Liver (tissue), 7 donors: ENCODE measurements at regions not wholly inside any gene's neighbourhood (a gene's known extent, or its start where the extent isn't known, plus 50 kb on each side); places are given as distances from the start of the nearest gene placed in this dataset.

Experiments used
- DNase-seq: peaks from one replicate; pipeline ENCODE4 v3.0.0-alpha.2; 2017; ENCODE audit warnings: low spot score
- H3K27ac ChIP-seq, 2 donors: one replicate each; pipeline ENCODE4 v1.7.0; 2013; ENCODE audit warnings: inconsistent platforms in 2 of 2, low read length in 2 of 2, control low read depth in 1 of 2, low read depth in 1 of 2, mild to moderate bottlenecking in 1 of 2
- H3K27me3 ChIP-seq, 4 donors: one replicate each; pipeline versions ENCODE4 v1.6.1 to v1.7.0; 2013; ENCODE audit warnings: low read length in 3 of 4, inconsistent platforms in 1 of 4, mild to moderate bottlenecking in 1 of 4, moderate library complexity in 1 of 4; ENCODE audit not compliant: control insufficient read depth in 4 of 4, insufficient read depth in 4 of 4
- H3K36me3 ChIP-seq, 4 donors: one replicate each; pipeline versions ENCODE4 v1.6.1 to v1.7.0; 2013; ENCODE audit warnings: low read length in 3 of 4, mild to moderate bottlenecking in 3 of 4, low read depth in 1 of 4, moderate library complexity in 1 of 4; ENCODE audit not compliant: control insufficient read depth in 4 of 4, insufficient read depth in 3 of 4
- H3K4me1 ChIP-seq, 4 donors: one replicate each; pipeline versions ENCODE4 v1.6.1 to v1.7.0; 2013; ENCODE audit warnings: low read length in 3 of 4, mild to moderate bottlenecking in 3 of 4, moderate library complexity in 1 of 4; ENCODE audit not compliant: control insufficient read depth in 4 of 4, insufficient read depth in 4 of 4
- H3K4me3 ChIP-seq, 3 donors: one replicate each; pipeline versions ENCODE4 v1.6.1 to v1.7.0; 2013; ENCODE audit warnings: low read length in 3 of 3, control low read depth in 1 of 3, low read depth in 1 of 3, mild to moderate bottlenecking in 1 of 3
- H3K9ac ChIP-seq, 2 donors: one replicate each; pipeline ENCODE4 v1.7.0; 2013; ENCODE audit warnings: low read length in 2 of 2, mild to moderate bottlenecking in 2 of 2, moderate library complexity in 2 of 2, control low read depth in 1 of 2, low read depth in 1 of 2
- H3K9me3 ChIP-seq, 4 donors: one replicate each; pipeline versions ENCODE4 v1.6.1 to v1.7.0; 2013; ENCODE audit warnings: low read length in 3 of 4; ENCODE audit not compliant: control insufficient read depth in 4 of 4
- EGR1 ChIP-seq, 2 donors: IDR thresholded peaks; 2 replicates each; pipeline ENCODE4 v1.6.1; 2016 to 2018; ENCODE audit warnings: antibody characterized with exemption in 2 of 2, low read depth in 2 of 2
- FOXA2 ChIP-seq: IDR thresholded peaks from 2 replicates; pipeline ENCODE4 v1.6.1; 2016; ENCODE audit warnings: antibody characterized with exemption
- HNF4A ChIP-seq, 2 donors: conservative IDR thresholded peaks; 2 replicates each; pipeline ENCODE4 v1.6.1; 2016; ENCODE audit warnings: antibody characterized with exemption in 2 of 2, mild to moderate bottlenecking in 2 of 2
- NR2F2 ChIP-seq: IDR thresholded peaks from 2 replicates; pipeline ENCODE4 v1.6.1; 2016; ENCODE audit warnings: antibody characterized with exemption
- RAD21 ChIP-seq, 2 donors: IDR thresholded peaks; 2 replicates each; pipeline ENCODE4 v1.6.1; 2016; ENCODE audit warnings: antibody characterized with exemption in 2 of 2, mild to moderate bottlenecking in 2 of 2
- RXRA ChIP-seq, 2 donors: IDR thresholded peaks; 2 replicates each; pipeline ENCODE4 v1.6.1; 2017 to 2018; ENCODE audit warnings: antibody characterized with exemption in 2 of 2, mild to moderate bottlenecking in 1 of 2
- SP1 ChIP-seq: IDR thresholded peaks from 2 replicates; pipeline ENCODE4 v1.6.1; 2018; ENCODE audit warnings: antibody characterized with exemption, mild to moderate bottlenecking
- YY1 ChIP-seq: IDR thresholded peaks from 2 replicates; pipeline ENCODE4 v1.6.1; 2016; ENCODE audit warnings: antibody characterized with exemption, mild to moderate bottlenecking
- WGBS: extraction: QIAGEN DNeasy Blood & Tissue Kit; methylation state at CpG from one replicate; pipeline ENCODE4 v1.1.7; 2013; 5-methylcytosine and 5-hydroxymethylcytosine counted together
- TF ChIP-seq, protein P1 (sequence below): IDR thresholded peaks from 2 replicates; pipeline ENCODE4 v1.6.1; 2016; ENCODE audit warnings: antibody characterized with exemption
- TF ChIP-seq, protein P2 (sequence below): IDR thresholded peaks from 2 replicates; pipeline ENCODE4 v1.6.1; 2016; ENCODE audit warnings: antibody characterized with exemption
- donor health status: healthy.
- donor health status: healthy.
- donor health status: healthy.
- donor health status: healthy.

GRCh38 chr1:193602705-193603104, 416.3 kb upstream of the B3GALT2 start:
- no peak for DNase-seq
- WGBS = 65% methylated on average over 2 of the region's 2 CpGs

DNA sequence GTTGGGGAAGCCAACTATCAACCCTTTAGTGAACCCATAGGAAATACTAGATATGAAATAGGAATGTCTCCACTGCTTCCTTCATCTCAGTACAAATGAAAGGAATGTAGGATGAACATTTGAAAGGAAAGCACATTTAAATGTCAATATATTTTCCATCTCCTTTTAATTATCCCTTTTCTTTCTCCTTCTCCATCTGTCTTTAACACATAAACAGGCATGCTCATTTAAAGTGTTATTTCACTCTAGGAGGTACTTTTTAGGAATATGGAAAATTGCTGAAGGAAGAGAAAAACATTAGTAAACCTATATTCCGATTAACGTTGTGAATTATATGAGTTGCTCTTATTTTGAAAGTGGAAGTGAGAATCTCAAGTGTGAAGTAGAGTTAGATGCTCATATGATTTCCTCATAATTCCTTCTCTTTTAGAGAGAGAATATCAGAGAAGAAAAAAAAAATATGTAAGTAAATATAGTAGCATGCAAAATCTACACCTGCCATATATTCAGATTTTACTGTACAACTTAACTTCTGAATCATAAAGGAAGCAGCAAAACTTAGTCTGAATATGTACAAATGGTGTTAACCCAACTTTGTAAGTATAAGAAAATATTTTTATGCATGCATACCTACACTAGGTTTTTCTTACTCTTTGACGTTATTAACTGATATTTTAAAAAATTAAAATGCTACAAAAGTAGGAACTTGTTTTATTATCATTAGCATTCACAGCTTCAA, 406.9 kb upstream of the B3GALT2 start:
- Histone ChIP-seq H3K9ac (no peak overlapping the region), H3K27ac (no peak overlapping the region), H3K4me1 (peaks cover 0 to 18% (median 3%) of the 10 kb centered on the region in 4 donors), H3K4me3 (no peak overlapping the region), H3K36me3 (no peaks in the 10 kb centered on the region), H3K9me3 (no peaks in the 10 kb centered on the region), H3K27me3 (no peaks in the 10 kb centered on the region)
- WGBS = 74% methylated on average over 3 of the region's 3 CpGs
- no peak for DNase-seq
- TF ChIP-seq, protein P1, sequence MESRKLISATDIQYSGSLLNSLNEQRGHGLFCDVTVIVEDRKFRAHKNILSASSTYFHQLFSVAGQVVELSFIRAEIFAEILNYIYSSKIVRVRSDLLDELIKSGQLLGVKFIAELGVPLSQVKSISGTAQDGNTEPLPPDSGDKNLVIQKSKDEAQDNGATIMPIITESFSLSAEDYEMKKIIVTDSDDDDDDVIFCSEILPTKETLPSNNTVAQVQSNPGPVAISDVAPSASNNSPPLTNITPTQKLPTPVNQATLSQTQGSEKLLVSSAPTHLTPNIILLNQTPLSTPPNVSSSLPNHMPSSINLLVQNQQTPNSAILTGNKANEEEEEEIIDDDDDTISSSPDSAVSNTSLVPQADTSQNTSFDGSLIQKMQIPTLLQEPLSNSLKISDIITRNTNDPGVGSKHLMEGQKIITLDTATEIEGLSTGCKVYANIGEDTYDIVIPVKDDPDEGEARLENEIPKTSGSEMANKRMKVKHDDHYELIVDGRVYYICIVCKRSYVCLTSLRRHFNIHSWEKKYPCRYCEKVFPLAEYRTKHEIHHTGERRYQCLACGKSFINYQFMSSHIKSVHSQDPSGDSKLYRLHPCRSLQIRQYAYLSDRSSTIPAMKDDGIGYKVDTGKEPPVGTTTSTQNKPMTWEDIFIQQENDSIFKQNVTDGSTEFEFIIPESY = no peak
- no peak for TF ChIP-seq RAD21 (IDR thresholded peaks at IDR 0.05)

More at GRCh38 chr1:193602705-193603104, 416.3 kb upstream of the B3GALT2 start:
- no peak overlapping the region for H3K9ac ChIP-seq
- no peaks in the 10 kb centered on the region for H3K9me3 ChIP-seq
- TF ChIP-seq HNF4A (conservative IDR thresholded peaks at IDR 0.05) (peak in 1 of 2 donors; percentile 18), RXRA (IDR thresholded peaks at IDR 0.05) (peak in 1 of 2 donors; percentile 10), EGR1 (IDR thresholded peaks at IDR 0.05; ENCODE audit: low read depth in 2 of 2) (no peak), RAD21 (IDR thresholded peaks at IDR 0.05) (no peak)
- TF ChIP-seq, protein P2, sequence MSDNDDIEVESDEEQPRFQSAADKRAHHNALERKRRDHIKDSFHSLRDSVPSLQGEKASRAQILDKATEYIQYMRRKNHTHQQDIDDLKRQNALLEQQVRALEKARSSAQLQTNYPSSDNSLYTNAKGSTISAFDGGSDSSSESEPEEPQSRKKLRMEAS = peak; percentile 10
- H3K36me3 ChIP-seq = no peaks in the 10 kb centered on the region
- no peak overlapping the region for H3K27ac ChIP-seq
- no peak overlapping the region for H3K4me3 ChIP-seq
- no peaks in the 10 kb centered on the region for H3K27me3 ChIP-seq
- H3K4me1 ChIP-seq = peaks cover 0 to 28% (median 8%) of the 10 kb centered on the region in 4 donors

- Histone ChIP-seq H3K9ac (no peak overlapping the region), H3K4me3 (no peak overlapping the region), H3K9me3 (no peaks in the 10 kb centered on the region), H3K36me3 (no peaks in the 10 kb centered on the region), H3K4me1 (peaks cover 0 to 18% (median 3%) of the 10 kb centered on the region in 4 donors), H3K27ac (no peak overlapping the region), H3K27me3 (no peaks in the 10 kb centered on the region)
- 39% methylated on average over 2 of the region's 2 CpGs for WGBS
- TF ChIP-seq NR2F2 (no peak), RAD21 (IDR thresholded peaks at IDR 0.05) (peak in 1 of 2 donors; percentile 13), FOXA2 (no peak), HNF4A (conservative IDR thresholded peaks at IDR 0.05) (peak in 1 of 2 donors; percentile 3), RXRA (IDR thresholded peaks at IDR 0.05) (no peak)
- no peak for DNase-seq
Observed at GRCh38 chr1:193592317-193592716, 405.9 kb upstream of the B3GALT2 start.

DNA sequence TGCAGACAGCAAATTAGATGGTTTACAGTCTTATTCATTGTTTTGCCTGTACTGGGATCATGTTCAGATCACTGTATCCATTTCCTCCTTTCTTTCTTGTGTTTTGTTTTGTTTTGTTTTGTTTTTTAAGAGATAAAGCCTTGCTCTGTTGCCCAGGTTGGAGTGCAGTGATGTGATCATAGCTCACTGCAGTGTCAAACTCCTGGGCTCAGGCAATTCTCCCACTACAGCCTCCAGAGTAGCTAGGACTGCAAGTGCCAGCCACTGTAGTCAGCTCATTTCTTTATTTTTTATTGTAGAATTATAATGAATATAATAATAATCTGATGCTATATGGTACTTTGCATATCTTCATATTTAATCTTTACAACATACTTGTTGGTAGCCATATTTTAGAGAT, 403.7 kb upstream of the B3GALT2 start:
- Histone ChIP-seq H3K36me3 (no peaks in the 10 kb centered on the region), H3K4me1 (peaks cover 0 to 18% (median 3%) of the 10 kb centered on the region in 4 donors), H3K9ac (no peak overlapping the region), H3K27ac (no peak overlapping the region), H3K9me3 (no peaks in the 10 kb centered on the region), H3K27me3 (no peaks in the 10 kb centered on the region), H3K4me3 (no peak overlapping the region)
- DNase-seq = no peak
- TF ChIP-seq SP1 (no peak), HNF4A (conservative IDR thresholded peaks at IDR 0.05) (no peak), FOXA2 (no peak), RXRA (IDR thresholded peaks at IDR 0.05) (no peak), NR2F2 (no peak), YY1 (no peak)
